ENCODE measurements at regions not wholly inside any gene's neighbourhood (a gene's known extent, or its start where the extent isn't known, plus 50 kb on each side); places are given as distances from the start of the nearest gene placed in this dataset.

- TF ChIP-seq CTCF (IDR thresholded peaks at IDR 0.05), result no peak
- no peak for TF ChIP-seq POLR2A (IDR thresholded peaks at IDR 0.05)
Measured at GRCh38 chr4:148540622-148541326, 98.6 kb upstream of the NR3C2 start.
